IMR-90 (cell line): ENCODE measurements at regions not wholly inside any gene's neighbourhood (a gene's known extent, or its start where the extent isn't known, plus 50 kb on each side); places are given as distances from the start of the nearest gene placed in this dataset.

Experiments used
- CTCF ChIP-seq: conservative IDR thresholded peaks from 2 replicates; pipeline ENCODE4 v1.5.1; 2012; ENCODE audit warnings: mild to moderate bottlenecking, low read depth, low read length, improper control_type of control experiment
- FOS ChIP-seq: fragments of 150-350 bp; IDR thresholded peaks from 2 replicates; pipeline ENCODE4 v1.6.1; 2016; ENCODE audit warnings: low read depth, low read length
- POLR2A ChIP-seq: IDR thresholded peaks from 2 replicates; pipeline ENCODE4 v1.6.1; 2012; ENCODE audit warnings: mild to moderate bottlenecking, low read depth, low read length
- RAD21 ChIP-seq: IDR thresholded peaks from 2 replicates; pipeline ENCODE4 v1.6.1; 2012; ENCODE audit warnings: low read length, improper control_type of control experiment

- TF ChIP-seq CTCF (no peak), RAD21 (no peak), POLR2A (no peak), FOS (no peak)
Observed at GRCh38 chr2:76204048-76204447, 493.3 kb upstream of the GCFC2 start.
